CD14-positive monocyte (primary cell): ENCODE measurements at regions not wholly inside any gene's neighbourhood (a gene's known extent, or its start where the extent isn't known, plus 50 kb on each side); places are given as distances from the start of the nearest gene placed in this dataset.

ENCODE experiments used
- DNase-seq, 3 donors: peaks; one replicate each; pipeline ENCODE4 v3.0.0-alpha.2; 2011 to 2022
- H2AFZ ChIP-seq: 2 replicates; pipeline ENCODE4 v1.6.0; 2012; ENCODE audit warnings: mild to moderate bottlenecking, low read depth, low read length, inconsistent platforms; ENCODE audit not compliant: insufficient read depth, poor library complexity, severe bottlenecking
- H3K27ac ChIP-seq, 2 donors: 1 replicate in 1 of 2; 2 replicates in 1 of 2; pipeline ENCODE4 v1.5.1; 2012 to 2013; ENCODE audit warnings: low read length in 2 of 2, control low read depth in 1 of 2, inconsistent platforms in 1 of 2, low read depth in 1 of 2, mild to moderate bottlenecking in 1 of 2
- H3K27me3 ChIP-seq, 2 donors: one replicate each; pipeline versions ENCODE4 v1.6.0 to v1.6.1; 2011 to 2013; ENCODE audit warnings: low read length in 2 of 2; ENCODE audit not compliant: control insufficient read depth in 2 of 2, insufficient read depth in 2 of 2
- H3K36me3 ChIP-seq, 2 donors: replicated peaks in 1 of 2; 1 replicate in 1 of 2; 2 replicates in 1 of 2; pipeline versions ENCODE4 v1.5.1 to v1.6.1; 2012 to 2013; ENCODE audit warnings: low read length in 2 of 2, control low read depth in 1 of 2, inconsistent platforms in 1 of 2, mild to moderate bottlenecking in 1 of 2; ENCODE audit not compliant: insufficient read depth in 2 of 2, control insufficient read depth in 1 of 2
- H3K4me1 ChIP-seq, 2 donors: 1 replicate in 1 of 2; 2 replicates in 1 of 2; pipeline versions ENCODE4 v1.5.1 to v1.6.1; 2012 to 2013; ENCODE audit warnings: low read length in 2 of 2, control low read depth in 1 of 2, inconsistent platforms in 1 of 2, mild to moderate bottlenecking in 1 of 2, moderate library complexity in 1 of 2; ENCODE audit not compliant: insufficient read depth in 2 of 2, control insufficient read depth in 1 of 2
- H3K4me2 ChIP-seq: replicated peaks from 2 replicates; pipeline ENCODE3; 2012; ENCODE audit warnings: low read length, moderate library complexity, mild to moderate bottlenecking; ENCODE audit not compliant: poor library complexity, severe bottlenecking; ENCODE audit errors: extremely low read depth
- H3K4me3 ChIP-seq, 3 experiments: fragments of 200-600 bp in 1 of 3; sonication (generic) in 1 of 3; replicated peaks in 1 of 3; 1 replicate in 2 of 3; 2 replicates in 1 of 3; pipeline ENCODE4 v1.5.1; 2011 to 2013; ENCODE audit warnings: low read length in 3 of 3, mild to moderate bottlenecking in 3 of 3, control low read depth in 2 of 3, low read depth in 2 of 3, inconsistent platforms in 1 of 3, moderate library complexity in 1 of 3
- H3K79me2 ChIP-seq: 2 replicates; pipeline ENCODE4 v1.6.0; 2012; ENCODE audit warnings: mild to moderate bottlenecking, control low read depth, inconsistent platforms, low read length, moderate library complexity; ENCODE audit not compliant: insufficient read depth
- H3K9ac ChIP-seq: 2 replicates; pipeline ENCODE4 v1.6.0; 2017; ENCODE audit warnings: low read length, mild to moderate bottlenecking; ENCODE audit not compliant: insufficient read depth, poor library complexity, severe bottlenecking
- H3K9me3 ChIP-seq, 2 donors: replicated peaks in 1 of 2; 1 replicate in 1 of 2; 2 replicates in 1 of 2; pipeline versions ENCODE4 v1.5.1 to v1.6.1; 2012 to 2013; ENCODE audit warnings: low read length in 2 of 2, control low read depth in 1 of 2; ENCODE audit not compliant: control insufficient read depth in 1 of 2, insufficient read depth in 1 of 2
- H4K20me1 ChIP-seq: 2 replicates; pipeline ENCODE4 v1.6.0; 2012; ENCODE audit warnings: mild to moderate bottlenecking, low read length, control low read depth, moderate library complexity; ENCODE audit not compliant: insufficient read depth
- H3K27ac Mint-ChIP-seq, 7 donors: one replicate each; pipeline ENCODE4 v1.8.0; 2020; ENCODE audit warnings: mild to moderate bottlenecking in 7 of 7, mixed read lengths in 7 of 7, moderate library complexity in 6 of 7, inconsistent platforms in 2 of 7
- H3K27me3 Mint-ChIP-seq, 3 donors: one replicate each; pipeline ENCODE4 v1.8.0; 2021 to 2022; ENCODE audit warnings: low read depth in 3 of 3, mild to moderate bottlenecking in 3 of 3, mixed read lengths in 3 of 3, moderate library complexity in 3 of 3, inconsistent platforms in 1 of 3
- H3K36me3 Mint-ChIP-seq, 2 donors: one replicate each; pipeline ENCODE4 v1.8.0; 2020; ENCODE audit warnings: mixed read lengths in 2 of 2, inconsistent platforms in 1 of 2, mild to moderate bottlenecking in 1 of 2
- H3K4me1 Mint-ChIP-seq: one replicate; pipeline ENCODE4 v1.8.0; 2020; ENCODE audit warnings: mild to moderate bottlenecking, mixed read lengths
- H3K4me3 Mint-ChIP-seq, 2 donors: one replicate each; pipeline ENCODE4 v1.8.0; 2020; ENCODE audit warnings: mild to moderate bottlenecking in 2 of 2, mixed read lengths in 2 of 2, moderate library complexity in 1 of 2
- H3K9me3 Mint-ChIP-seq, 7 donors: one replicate each; pipeline ENCODE4 v1.8.0; 2020 to 2022; ENCODE audit warnings: mixed read lengths in 7 of 7, mild to moderate bottlenecking in 6 of 7, moderate library complexity in 6 of 7, inconsistent platforms in 2 of 7
- CTCF ChIP-seq: fragments of 200-600 bp; IDR thresholded peaks from one replicate; pipeline ENCODE4 v1.8.0; 2022; ENCODE audit warnings: antibody characterized with exemption, mild to moderate bottlenecking
- WGBS: methylation state at CpG from one replicate; pipeline ENCODE4 v1.1.5; 2013; ENCODE audit warnings: missing lambda C conversion rate; ENCODE audit not compliant: insufficient coverage; 5-methylcytosine and 5-hydroxymethylcytosine counted together
- intact Hi-C, 2 donors: fragments of 100-400 bp; cut with micrococcal nuclease; formaldehyde crosslinking; loops; one replicate each; pipeline versions ENCODE4 v1.15.0 to v1.15.1; 2023

DNA sequence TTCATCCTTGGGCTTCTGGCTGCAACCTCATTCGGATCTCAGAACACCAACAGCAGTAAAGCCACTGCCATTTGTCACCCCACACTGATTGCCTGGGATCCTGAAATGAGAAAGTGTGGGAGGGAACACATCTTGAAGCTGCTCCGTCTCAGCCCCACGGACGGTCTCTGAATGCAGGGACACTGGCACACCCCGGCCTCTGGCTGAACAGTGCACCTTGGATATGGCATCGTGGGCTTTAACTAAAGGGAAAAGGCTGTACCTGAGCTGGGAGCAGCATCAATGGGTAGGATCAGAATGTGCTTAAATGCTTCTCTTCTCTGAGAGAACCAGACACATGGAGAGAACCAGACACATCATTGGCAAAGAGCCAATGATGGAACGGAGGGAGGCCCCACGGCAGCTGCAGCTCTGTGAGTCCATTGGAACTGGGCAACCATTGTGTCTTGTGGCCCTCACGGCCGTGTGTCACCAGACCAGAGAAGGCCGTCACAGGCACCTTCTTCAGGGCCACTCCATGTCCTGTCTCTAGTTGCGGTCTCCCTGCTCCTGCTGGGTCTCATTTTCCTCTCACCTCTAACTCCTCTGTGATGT lies 193.4 kb upstream of the MYT1L start:
- Histone ChIP-seq H3K79me2 (no peaks in the 10 kb centered on the region), H2AFZ (no peak overlapping the region), H3K9me3 (no peaks in the 10 kb centered on the region), H4K20me1 (no peaks in the 10 kb centered on the region), H3K4me1 (no peaks in the 10 kb centered on the region), H3K4me2 (no peak overlapping the region), H3K36me3 (no peaks in the 10 kb centered on the region), H3K4me3 (no peak overlapping the region), H3K27me3 (no peaks in the 10 kb centered on the region), H3K9ac (no peak overlapping the region), H3K27ac (no peak overlapping the region)
- H3K27me3 Mint-ChIP-seq: peaks cover 0 to 1% (median 0%) of the 10 kb centered on the region in 3 donors
- H3K4me1 Mint-ChIP-seq: no peaks in the 10 kb centered on the region
- TF ChIP-seq CTCF: no peak
- no peaks in the 10 kb centered on the region for H3K36me3 Mint-ChIP-seq
- no peak for DNase-seq
- H3K9me3 Mint-ChIP-seq: peaks cover 0 to 5% (median 2%) of the 10 kb centered on the region in 7 donors
- intact Hi-C loops: no loop called here
- 98% methylated on average over 7 of the region's 12 CpGs for WGBS
- no peak overlapping the region for H3K27ac Mint-ChIP-seq
- H3K4me3 Mint-ChIP-seq: no peak overlapping the region

- H4K20me1 ChIP-seq: no peaks in the 10 kb centered on the region
- no peak for DNase-seq
- H3K36me3 ChIP-seq: no peaks in the 10 kb centered on the region
- intact Hi-C loops: no loop called here
- no peak overlapping the region for H3K9ac ChIP-seq
- no peaks in the 10 kb centered on the region for H3K79me2 ChIP-seq
- H2AFZ ChIP-seq: no peak overlapping the region
- Mint-ChIP-seq H3K27me3 (peaks cover 0 to 1% (median 0%) of the 10 kb centered on the region in 3 donors), H3K9me3 (peaks cover 0 to 3% (median 2%) of the 10 kb centered on the region in 7 donors), H3K4me1 (no peaks in the 10 kb centered on the region), H3K4me3 (no peak overlapping the region), H3K27ac (no peak overlapping the region), H3K36me3 (no peaks in the 10 kb centered on the region)
- H3K9me3 ChIP-seq: no peaks in the 10 kb centered on the region
- WGBS: 95% methylated on average over 2 of the region's 7 CpGs
- H3K4me1 ChIP-seq: no peaks in the 10 kb centered on the region
- H3K4me3 ChIP-seq: no peak overlapping the region
- no peak for TF ChIP-seq CTCF
- H3K27ac ChIP-seq: no peak overlapping the region
- H3K4me2 ChIP-seq: no peak overlapping the region
- H3K27me3 ChIP-seq: no peaks in the 10 kb centered on the region
Observed at GRCh38 chr2:2523461-2524347, 192.6 kb upstream of the MYT1L start.
